Nephron progenitor cell (in vitro differentiated cells): ENCODE measurements at regions not wholly inside any gene's neighbourhood (a gene's known extent, or its start where the extent isn't known, plus 50 kb on each side); places are given as distances from the start of the nearest gene placed in this dataset.

Source experiments
- DNase-seq: peaks from one replicate; pipeline ENCODE4 v3.0.0; 2021
- H3K27ac Mint-ChIP-seq: 2 replicates; pipeline ENCODE4 v1.8.0; 2021; ENCODE audit warnings: mild to moderate bottlenecking, moderate library complexity, mixed read lengths
- H3K27me3 Mint-ChIP-seq: 2 replicates; pipeline ENCODE4 v1.8.0; 2021; ENCODE audit warnings: mild to moderate bottlenecking, low read depth, mixed read lengths; ENCODE audit not compliant: poor library complexity
- H3K36me3 Mint-ChIP-seq: 2 replicates; pipeline ENCODE4 v1.8.0; 2021; ENCODE audit warnings: low read depth, mixed read lengths
- H3K4me1 Mint-ChIP-seq: 2 replicates; pipeline ENCODE4 v1.8.0; 2021; ENCODE audit warnings: mixed read lengths
- H3K4me3 Mint-ChIP-seq: 2 replicates; pipeline ENCODE4 v1.8.0; 2021; ENCODE audit warnings: mild to moderate bottlenecking, moderate library complexity, mixed read lengths
- H3K9me3 Mint-ChIP-seq: 2 replicates; pipeline ENCODE4 v1.8.0; 2021; ENCODE audit warnings: mild to moderate bottlenecking, moderate library complexity, mixed read lengths
- CTCF ChIP-seq: fragments of 200-600 bp; sonication (generic); IDR thresholded peaks from 2 replicates; pipeline ENCODE4 v1.5.0; 2021; ENCODE audit warnings: antibody characterized with exemption

GRCh38 chr2:240280621-240281020, 140.2 kb upstream of the OTOS start:
- no peaks in the 10 kb centered on the region for H3K4me1 Mint-ChIP-seq
- peaks cover 35% of the 10 kb centered on the region for H3K9me3 Mint-ChIP-seq
- no peak overlapping the region for H3K4me3 Mint-ChIP-seq
- H3K36me3 Mint-ChIP-seq = no peaks in the 10 kb centered on the region
- peaks cover 45% of the 10 kb centered on the region for H3K27me3 Mint-ChIP-seq
- TF ChIP-seq CTCF = no peak
- DNase-seq = no peak
- no peak overlapping the region for H3K27ac Mint-ChIP-seq

- H3K4me1 Mint-ChIP-seq = peaks cover 11% of the 10 kb centered on the region
These were observed 144.2 kb upstream of the OTOS start for GRCh38 chr2:240284503-240285259.

GRCh38 chr2:240285725-240286124, 145.3 kb upstream of the OTOS start:
- H3K27ac Mint-ChIP-seq = no peak overlapping the region
- peaks cover 15% of the 10 kb centered on the region for H3K9me3 Mint-ChIP-seq
- no peak for TF ChIP-seq CTCF
- no peaks in the 10 kb centered on the region for H3K36me3 Mint-ChIP-seq
- peaks cover 20% of the 10 kb centered on the region for H3K27me3 Mint-ChIP-seq
- no peak overlapping the region for H3K4me3 Mint-ChIP-seq
- no peak for DNase-seq
- peaks cover 14% of the 10 kb centered on the region for H3K4me1 Mint-ChIP-seq

More at GRCh38 chr2:240284503-240285259, 144.2 kb upstream of the OTOS start:
- Mint-ChIP-seq H3K4me3 (no peak overlapping the region), H3K36me3 (no peaks in the 10 kb centered on the region), H3K27ac (no peak overlapping the region), H3K27me3 (peaks cover 30% of the 10 kb centered on the region), H3K9me3 (peaks cover 26% of the 10 kb centered on the region)
- no peak for TF ChIP-seq CTCF
- DNase-seq = no peak

DNA sequence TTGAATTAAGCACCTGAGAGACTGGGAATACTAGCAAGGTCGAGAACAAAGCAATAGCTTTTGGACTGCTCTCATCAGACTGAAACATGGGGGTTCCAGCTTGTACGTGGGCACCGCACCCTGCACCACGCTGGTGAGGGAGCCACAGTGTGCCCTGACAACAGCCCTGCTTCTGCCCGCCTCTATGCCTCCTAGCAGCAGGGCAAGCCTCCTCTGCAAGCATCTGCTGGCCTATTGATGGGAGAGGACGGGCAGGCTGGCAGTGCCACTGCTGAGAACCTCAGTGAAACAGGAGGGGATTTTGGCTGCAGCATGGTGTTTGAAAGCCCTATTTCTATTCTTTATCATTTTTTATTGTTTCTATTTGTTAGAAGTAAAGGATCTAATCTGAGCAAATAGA, 146.1 kb upstream of the OTOS start:
- TF ChIP-seq CTCF = no peak
- no peak for DNase-seq
- Mint-ChIP-seq H3K27me3 (peaks cover 16% of the 10 kb centered on the region), H3K4me3 (no peak overlapping the region), H3K27ac (no peak overlapping the region), H3K36me3 (no peaks in the 10 kb centered on the region), H3K4me1 (peaks cover 23% of the 10 kb centered on the region), H3K9me3 (peaks cover 7% of the 10 kb centered on the region)

GRCh38 chr2:240287011-240287410, 146.6 kb upstream of the OTOS start:
- no peak overlapping the region for H3K27ac Mint-ChIP-seq
- H3K4me1 Mint-ChIP-seq = peaks cover 27% of the 10 kb centered on the region
- H3K4me3 Mint-ChIP-seq = no peak overlapping the region
- H3K9me3 Mint-ChIP-seq = peaks cover 5% of the 10 kb centered on the region
- no peak for TF ChIP-seq CTCF
- no peaks in the 10 kb centered on the region for H3K36me3 Mint-ChIP-seq
- no peak for DNase-seq
- peaks cover 12% of the 10 kb centered on the region for H3K27me3 Mint-ChIP-seq

DNA sequence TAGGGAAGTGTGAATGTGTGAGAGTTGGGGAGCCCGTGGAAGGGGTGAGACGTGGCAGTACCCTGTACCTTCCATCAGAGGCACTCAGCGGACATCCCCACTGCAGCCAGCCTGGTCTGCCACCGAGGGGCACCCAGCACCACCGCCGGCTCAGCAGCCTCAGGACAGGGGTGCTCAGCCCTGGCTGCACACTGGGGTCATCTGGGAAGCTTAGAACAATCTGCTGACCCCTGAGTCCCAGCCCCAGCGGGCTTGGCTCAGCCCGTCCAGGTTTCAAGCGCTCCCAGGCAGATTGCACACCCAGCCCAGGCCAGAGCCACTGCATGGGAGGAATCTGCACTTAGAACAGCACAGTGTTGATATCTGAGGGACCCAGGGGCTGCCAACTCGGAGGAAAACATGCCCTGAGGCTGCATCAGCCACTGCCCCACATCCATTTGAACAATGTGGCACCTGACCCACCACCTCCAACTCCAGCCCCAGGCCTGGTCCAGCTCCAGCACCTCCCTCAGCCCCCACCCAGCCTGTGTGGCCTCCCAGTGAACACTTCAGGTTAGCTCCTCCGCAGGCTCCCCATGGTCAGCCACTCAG, 147.1 kb upstream of the OTOS start:
- DNase-seq = no peak
- no peak overlapping the region for H3K4me3 Mint-ChIP-seq
- peaks cover 33% of the 10 kb centered on the region for H3K4me1 Mint-ChIP-seq
- H3K27me3 Mint-ChIP-seq = peaks cover 12% of the 10 kb centered on the region
- H3K9me3 Mint-ChIP-seq = peaks cover 5% of the 10 kb centered on the region
- H3K36me3 Mint-ChIP-seq = no peaks in the 10 kb centered on the region
- H3K27ac Mint-ChIP-seq = no peak overlapping the region
- no peak for TF ChIP-seq CTCF
